GM19025 (cell line): ENCODE measurements at regions not wholly inside any gene's neighbourhood (a gene's known extent, or its start where the extent isn't known, plus 50 kb on each side); places are given as distances from the start of the nearest gene placed in this dataset.

Experiments
- ATAC-seq: cut with Tn5 transposase; IDR thresholded peaks from one replicate; pipeline ENCODE4 v1.9.1; 2021; ENCODE audit warnings: mild to moderate bottlenecking, low read depth, moderate library complexity; ENCODE audit not compliant: unreplicated experiment

- ATAC-seq: no peak
These were observed 128.1 kb downstream of the TEX29 start for GRCh38 chr13:111448504-111448903.

GRCh38 chr13:111449041-111449440 lies 128.6 kb downstream of the TEX29 start:
- no peak for ATAC-seq

GRCh38 chr13:111451402-111451801 lies 131.0 kb downstream of the TEX29 start:
- ATAC-seq: no peak

- ATAC-seq: no peak
These were observed 136.2 kb downstream of the TEX29 start for GRCh38 chr13:111456452-111457230.

GRCh38 chr13:111458001-111458531 lies 137.6 kb downstream of the TEX29 start:
- no peak for ATAC-seq

- ATAC-seq: no peak
These were observed 138.3 kb downstream of the TEX29 start for GRCh38 chr13:111458739-111459138.

GRCh38 chr13:111459803-111460547 lies 139.5 kb downstream of the TEX29 start:
- ATAC-seq: no peak

- ATAC-seq: no peak
These were observed 140.4 kb downstream of the TEX29 start for GRCh38 chr13:111460548-111461444.

GRCh38 chr13:111461445-111462149 lies 141.2 kb downstream of the TEX29 start:
- no peak for ATAC-seq

GRCh38 chr13:111462221-111462764 lies 141.9 kb downstream of the TEX29 start:
- ATAC-seq: no peak

- no peak for ATAC-seq
These were observed 142.5 kb downstream of the TEX29 start for GRCh38 chr13:111462944-111463343.

GRCh38 chr13:111467111-111467890 lies 146.9 kb downstream of the TEX29 start:
- ATAC-seq: no peak

- ATAC-seq: no peak
These were observed 147.9 kb downstream of the TEX29 start for GRCh38 chr13:111468037-111468959.

- ATAC-seq: no peak
These were observed 149.0 kb downstream of the TEX29 start for GRCh38 chr13:111469450-111469849.

- ATAC-seq: no peak
These were observed 149.6 kb downstream of the TEX29 start for GRCh38 chr13:111469916-111470506.

- ATAC-seq: no peak
These were observed 150.5 kb downstream of the TEX29 start for GRCh38 chr13:111470933-111471332.

- ATAC-seq: no peak
These were observed 151.6 kb downstream of the TEX29 start for GRCh38 chr13:111472083-111472482.
